Adrenal gland (tissue), 9 donors: ENCODE measurements at regions not wholly inside any gene's neighbourhood (a gene's known extent, or its start where the extent isn't known, plus 50 kb on each side); places are given as distances from the start of the nearest gene placed in this dataset.
"Not testable (repeated sequence)": the region's sequence is repeated elsewhere in the genome, so short reads cannot be mapped to it uniquely, and the experiment has no call there.

ENCODE experiments used
- DNase-seq, 7 donors: peaks; one replicate each; pipeline ENCODE4 v3.0.0-alpha.2; 2019 to 2020
- H3K27ac ChIP-seq, 5 donors: fragments of 200-600 bp; sonication (generic) in 4 of 5; 1 replicate in 3 of 5; 2 replicates in 2 of 5; pipeline versions ENCODE4 v1.5.1 to v1.8.0; 2016 to 2020; ENCODE audit warnings: mild to moderate bottlenecking in 1 of 5
- H3K27me3 ChIP-seq: fragments of 200-600 bp; 2 replicates; pipeline ENCODE4 v1.8.0; 2021
- H3K36me3 ChIP-seq, 2 donors: fragments of 200-600 bp; replicated peaks in 1 of 2; 1 replicate in 1 of 2; 2 replicates in 1 of 2; pipeline versions ENCODE4 v1.5.1 to v1.8.0; 2018 to 2022
- H3K4me1 ChIP-seq, 2 donors: fragments of 200-600 bp; replicated peaks in 1 of 2; 1 replicate in 1 of 2; 2 replicates in 1 of 2; pipeline versions ENCODE4 v1.5.1 to v1.8.0; 2018 to 2021
- H3K4me3 ChIP-seq, 4 donors: fragments of 200-600 bp; sonication (generic) in 3 of 4; one replicate each; pipeline ENCODE4 v1.5.1; 2016 to 2018
- H3K9me3 ChIP-seq, 3 donors: fragments of 200-600 bp; sonication (generic) in 1 of 3; replicated peaks in 1 of 3; 1 replicate in 2 of 3; 2 replicates in 1 of 3; pipeline versions ENCODE4 v1.5.1 to v1.8.0; 2016 to 2021
- CTCF ChIP-seq, 6 experiments: fragments of 450-650 bp in 4 of 6; fragments of 200-600 bp in 2 of 6; sonication (generic) in 1 of 6; IDR thresholded peaks; 1 replicate in 5 of 6; 2 replicates in 1 of 6; pipeline versions ENCODE4 v1.5.1 to v1.8.0; 2016 to 2021; ENCODE audit warnings: antibody characterized with exemption in 6 of 6, mild to moderate bottlenecking in 2 of 6, moderate library complexity in 1 of 6
- POLR2A ChIP-seq, 2 donors: fragments of 450-650 bp; IDR thresholded peaks; one replicate each; pipeline ENCODE4 v1.6.1; 2017; ENCODE audit warnings: antibody characterized with exemption in 2 of 2, mild to moderate bottlenecking in 2 of 2, moderate library complexity in 1 of 2
- WGBS, 4 donors: extraction: QIAGEN DNeasy Blood & Tissue Kit in 2 of 4; methylation state at CpG; one replicate each; pipeline versions ENCODE4 v1.1.5 to v1.1.7; 2013 to 2017; 5-methylcytosine and 5-hydroxymethylcytosine counted together
- intact Hi-C, 2 donors: fragments of 100-400 bp; cut with DNase I; formaldehyde crosslinking; loops; one replicate each; pipeline versions ENCODE4 v1.14.1 to v1.15.0; 2022 to 2023
- donor health status: healthy with polysubstance abuse.
- donor health status: Bipolar disorder and iron deficiency.
- donor health status: DM: yes; HTN: yes; CAD: no.
- donor health status: DM: no; HTN: no; CAD: no.
- donor health status: DM: no; HTN: no; CAD: no.

GRCh38 chr1:198848649-198849048 lies 209.8 kb downstream of the PTPRC start:
- intact Hi-C loops: no loop called here
- DNase-seq: no peak
- Histone ChIP-seq H3K4me1 (no peaks in the 10 kb centered on the region), H3K4me3 (no peak overlapping the region), H3K27me3 (no peaks in the 10 kb centered on the region), H3K27ac (no peak overlapping the region), H3K9me3 (no peaks in the 10 kb centered on the region), H3K36me3 (no peaks in the 10 kb centered on the region)
- 79 to 87% (median 83%) methylated on average over 1 of the region's 1 CpG for WGBS, 4 donors
- no peak for TF ChIP-seq CTCF (IDR thresholded peaks at IDR 0.05)
- TF ChIP-seq POLR2A (IDR thresholded peaks at IDR 0.05): no peak

- no peaks in the 10 kb centered on the region for H3K27me3 ChIP-seq
- TF ChIP-seq POLR2A (IDR thresholded peaks at IDR 0.05) (no peak), CTCF (IDR thresholded peaks at IDR 0.05) (no peak)
- no peaks in the 10 kb centered on the region for H3K4me1 ChIP-seq
- 92 to 99% (median 96%) methylated on average over 2 of the region's 2 CpGs for WGBS, 4 donors
- H3K36me3 ChIP-seq: no peaks in the 10 kb centered on the region
- no peaks in the 10 kb centered on the region for H3K9me3 ChIP-seq
- no peak overlapping the region for H3K4me3 ChIP-seq
- no peak overlapping the region for H3K27ac ChIP-seq
- DNase-seq: no peak
- intact Hi-C loops: no loop called here
Measured at GRCh38 chr1:198849093-198849492, 210.3 kb downstream of the PTPRC start.

- intact Hi-C loops: no loop called here
- TF ChIP-seq CTCF (IDR thresholded peaks at IDR 0.05) (no peak), POLR2A (IDR thresholded peaks at IDR 0.05) (no peak)
- Histone ChIP-seq H3K27ac (no peak overlapping the region), H3K4me1 (no peaks in the 10 kb centered on the region), H3K9me3 (no peaks in the 10 kb centered on the region), H3K4me3 (no peak overlapping the region), H3K27me3 (no peaks in the 10 kb centered on the region), H3K36me3 (no peaks in the 10 kb centered on the region)
- DNase-seq: no peak
- 92 to 96% (median 94%) methylated on average over 1 of the region's 1 CpG for WGBS, 4 donors
Measured at GRCh38 chr1:198850196-198850595, 211.4 kb downstream of the PTPRC start.

GRCh38 chr1:198850966-198851365 lies 212.1 kb downstream of the PTPRC start:
- H3K36me3 ChIP-seq, DNase-seq, H3K27me3 ChIP-seq, intact Hi-C loops, H3K9me3 ChIP-seq, H3K4me3 ChIP-seq, H3K27ac ChIP-seq, H3K4me1 ChIP-seq: not testable (repeated sequence)
- 90 to 98% (median 94%) methylated on average over 5 of the region's 5 CpGs for WGBS, 4 donors

- no peaks in the 10 kb centered on the region for H3K36me3 ChIP-seq
- no peaks in the 10 kb centered on the region for H3K9me3 ChIP-seq
- intact Hi-C loops: no loop called here
- DNase-seq: no peak
- no peaks in the 10 kb centered on the region for H3K27me3 ChIP-seq
- H3K4me3 ChIP-seq: no peak overlapping the region
- H3K4me1 ChIP-seq: peaks cover 0 to 2% of the 10 kb centered on the region in 2 donors
- TF ChIP-seq CTCF (IDR thresholded peaks at IDR 0.05) (no peak), POLR2A (IDR thresholded peaks at IDR 0.05) (no peak)
- no peak overlapping the region for H3K27ac ChIP-seq
- 82 to 92% (median 87%) methylated on average over 2 of the region's 2 CpGs for WGBS, 4 donors
Measured at GRCh38 chr1:198856601-198857000, 217.8 kb downstream of the PTPRC start.
